GM12878 (cell line): ENCODE measurements at regions not wholly inside any gene's neighbourhood (a gene's known extent, or its start where the extent isn't known, plus 50 kb on each side); places are given as distances from the start of the nearest gene placed in this dataset.

Experiments
- ATAC-seq: fragments of 200-7000 bp; cut with Tn5 transposase; 3 replicates; pipeline ENCODE4 v1.9.1; 2020; ENCODE audit warnings: mild to moderate bottlenecking, moderate library complexity
- BruUV-seq: library from RNA; stranded (reverse); fragments of 400-500 nt; replicated peaks from 2 replicates; lab custom pipeline; 2021; lab: Mats Ljungman, UMichigan
- CTCF ChIA-PET: fragments of 300-600 bp; sonication (Branson Sonifier 250); formaldehyde crosslinking; extraction: SDS; loops from one replicate; lab custom pipeline; 2021; ENCODE audit warnings: inconsistent platforms; lab: Yijun Ruan, JAX
- POLR2A ChIA-PET: fragments of 350-600 bp; formaldehyde crosslinking; extraction: SDS; loops from one replicate; lab custom pipeline; 2021; ENCODE audit warnings: inconsistent platforms; lab: Charles Lee
- RAD21 ChIA-PET: fragments of 300-600 bp; sonication (Branson Sonifier 250); formaldehyde crosslinking; loops from one replicate; lab custom pipeline; 2023; ENCODE audit warnings: antibody characterized with exemption; ENCODE audit not compliant: unreplicated experiment; lab: Charles Lee
- SMC1A ChIA-PET: fragments of 300-600 bp; sonication (Branson Sonifier 250); formaldehyde crosslinking; loops from one replicate; lab custom pipeline; 2023; ENCODE audit not compliant: unreplicated experiment, uncharacterized antibody; lab: Charles Lee
- DNase-seq: peaks from one replicate; pipeline ENCODE4 v3.0.0-alpha.2; 2011; ENCODE audit warnings: low read depth, low spot score
- FAIRE-seq: peaks from 3 replicates; lab custom pipeline; 2011; peaks lifted over from hg19 to GRCh38; lab: Jason Lieb, UNC
- H2AFZ ChIP-seq: 2 replicates; pipeline ENCODE4 v1.6.0; 2011; ENCODE audit warnings: low read depth, low read length, control low read depth; ENCODE audit not compliant: control insufficient read depth
- H3K27ac ChIP-seq: 2 replicates; pipeline ENCODE4 v1.5.1; 2011; ENCODE audit warnings: control low read depth; ENCODE audit not compliant: control insufficient read depth, insufficient read depth
- H3K27me3 ChIP-seq, 2 experiments: replicated peaks in 1 of 2; 2 replicates each; pipeline versions ENCODE4 v1.6.0 to v1.6.1; 2011; ENCODE audit warnings: low read length in 1 of 2; ENCODE audit not compliant: control insufficient read depth in 2 of 2, insufficient read depth in 2 of 2
- H3K36me3 ChIP-seq, 2 experiments: 2 replicates each; pipeline ENCODE4 v1.5.1; 2011; ENCODE audit warnings: low read length in 1 of 2; ENCODE audit not compliant: control insufficient read depth in 2 of 2, insufficient read depth in 2 of 2
- H3K4me1 ChIP-seq: 2 replicates; pipeline ENCODE4 v1.6.1; 2011; ENCODE audit warnings: mild to moderate bottlenecking, low read length, moderate library complexity, mixed read lengths; ENCODE audit not compliant: control insufficient read depth, insufficient read depth
- H3K4me2 ChIP-seq: 2 replicates; pipeline ENCODE4 v1.6.0; 2011; ENCODE audit warnings: control low read depth; ENCODE audit not compliant: control insufficient read depth, insufficient read depth
- H3K4me3 ChIP-seq: fragments of 200-600 bp; sonication (generic); 2 replicates; pipeline ENCODE4 v1.5.1; 2016
- H3K79me2 ChIP-seq: 2 replicates; pipeline ENCODE4 v1.6.0; 2011; ENCODE audit warnings: low read length; ENCODE audit not compliant: control insufficient read depth, insufficient read depth
- H3K9ac ChIP-seq: 2 replicates; pipeline ENCODE4 v1.8.0; 2011; ENCODE audit warnings: low read length, control low read depth, mixed read lengths; ENCODE audit not compliant: control insufficient read depth, insufficient read depth
- H3K9me3 ChIP-seq: replicated peaks from 3 replicates; pipeline ENCODE4 v1.5.1; 2011; ENCODE audit warnings: mild to moderate bottlenecking, low read length; ENCODE audit not compliant: control insufficient read depth, insufficient read depth
- H4K20me1 ChIP-seq: 2 replicates; pipeline ENCODE4 v1.6.0; 2011; ENCODE audit not compliant: control insufficient read depth, insufficient read depth
- CBX5 ChIP-seq: sonication (generic); IDR thresholded peaks from 2 replicates; pipeline ENCODE4 v1.6.1; 2016; ENCODE audit warnings: low read depth, moderate library complexity, mild to moderate bottlenecking, inconsistent platforms
- NFXL1 ChIP-seq: fragments of 450-650 bp; IDR thresholded peaks from 2 replicates; pipeline ENCODE4 v1.6.1; 2017; ENCODE audit warnings: antibody characterized with exemption, mild to moderate bottlenecking, borderline replicate concordance
- POLR2A ChIP-seq: IDR thresholded peaks from 2 replicates; pipeline ENCODE4 v1.6.1; 2011; ENCODE audit warnings: low read depth, mild to moderate bottlenecking, low read length
- SRF ChIP-seq, 2 experiments: IDR thresholded peaks; 2 replicates each; pipeline ENCODE4 v1.6.1; 2011; ENCODE audit warnings: low read depth in 2 of 2, low read length in 2 of 2, mild to moderate bottlenecking in 1 of 2, moderate library complexity in 1 of 2
- ZNF622 ChIP-seq: fragments of 450-650 bp; IDR thresholded peaks from 2 replicates; pipeline ENCODE4 v1.6.1; 2017; ENCODE audit warnings: mild to moderate bottlenecking, inconsistent platforms
- WGBS: methylation state at CpG from one replicate; pipeline ENCODE4 v1.1.6; 2016; ENCODE audit warnings: low lambda C conversion rate; ENCODE audit not compliant: insufficient replicate concordance, insufficient coverage; ENCODE audit errors: missing lambda C conversion rate; 5-methylcytosine and 5-hydroxymethylcytosine counted together
- in situ Hi-C: fragments of 300-500 bp; cut with MboI; formaldehyde crosslinking; loops from 9 replicates; pipeline ENCODE4 v1.14.3; 2018; ENCODE audit warnings: mixed read lengths
- intact Hi-C: fragments of 100-400 bp; cut with micrococcal nuclease; formaldehyde crosslinking; loops from one replicate; pipeline ENCODE4 v1.14.2; 2022; ENCODE audit not compliant: unreplicated experiment
- TF ChIP-seq, protein P1 (sequence below): fragments of 450-650 bp; IDR thresholded peaks from 2 replicates; pipeline ENCODE4 v1.6.1; 2017; ENCODE audit warnings: mild to moderate bottlenecking, moderate library complexity

DNA sequence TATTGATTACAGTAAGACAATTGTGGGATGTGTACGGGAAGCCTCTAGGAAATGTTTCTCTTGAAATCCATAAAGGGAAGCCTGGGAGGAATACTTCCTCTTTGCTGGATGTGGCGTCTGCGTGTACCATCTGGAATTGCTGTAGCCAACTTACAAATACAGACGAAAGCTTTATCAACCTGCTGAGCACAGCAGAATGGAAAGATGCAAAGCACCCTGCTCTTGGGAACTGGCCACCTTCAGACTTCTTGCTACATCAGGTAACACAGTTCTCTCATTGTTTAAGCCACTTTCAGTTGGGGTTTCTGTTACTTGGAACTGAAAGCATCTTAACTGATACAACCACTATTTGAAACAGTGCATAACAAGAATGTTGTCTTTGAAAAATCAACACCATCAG is 213.8 kb downstream of the HRH4 start:
- Histone ChIP-seq H3K36me3 (no peaks in the 10 kb centered on the region), H3K79me2 (no peaks in the 10 kb centered on the region), H3K4me1 (no peaks in the 10 kb centered on the region), H3K27ac (no peak overlapping the region), H3K4me2 (no peak overlapping the region), H3K27me3 (peaks cover 0 to 3% of the 10 kb centered on the region in 2 experiments; a peak in 1 of 4 replicates), H3K9ac (no peak overlapping the region), H2AFZ (no peak overlapping the region), H3K4me3 (no peak overlapping the region), H4K20me1 (no peaks in the 10 kb centered on the region), H3K9me3 (no peaks in the 10 kb centered on the region)
- CTCF ChIA-PET, result interaction anchor here (0.7 kb wide), 1 partner anchor 110 kb away, joined by 3 read pairs; no protein-coding TSS in a partner anchor
- DNase-seq (no peak), ATAC-seq (no peak), FAIRE-seq (no peak)
- WGBS, result 16% methylated on average over 4 of the region's 4 CpGs
- intact Hi-C loops (no loop called here), in situ Hi-C loops (no loop called here)
- SMC1A ChIA-PET, result no interaction called here
- RAD21 ChIA-PET, result no interaction called here
- no TSS peak for BruUV-seq
- TF ChIP-seq SRF (IDR thresholded peaks at IDR 0.05; ENCODE audit: low read depth in 2 of 2, low read length in 2 of 2) (no peak), ZNF622 (no peak), CBX5 (no peak), POLR2A (no peak), NFXL1 (no peak)
- TF ChIP-seq, protein P1, sequence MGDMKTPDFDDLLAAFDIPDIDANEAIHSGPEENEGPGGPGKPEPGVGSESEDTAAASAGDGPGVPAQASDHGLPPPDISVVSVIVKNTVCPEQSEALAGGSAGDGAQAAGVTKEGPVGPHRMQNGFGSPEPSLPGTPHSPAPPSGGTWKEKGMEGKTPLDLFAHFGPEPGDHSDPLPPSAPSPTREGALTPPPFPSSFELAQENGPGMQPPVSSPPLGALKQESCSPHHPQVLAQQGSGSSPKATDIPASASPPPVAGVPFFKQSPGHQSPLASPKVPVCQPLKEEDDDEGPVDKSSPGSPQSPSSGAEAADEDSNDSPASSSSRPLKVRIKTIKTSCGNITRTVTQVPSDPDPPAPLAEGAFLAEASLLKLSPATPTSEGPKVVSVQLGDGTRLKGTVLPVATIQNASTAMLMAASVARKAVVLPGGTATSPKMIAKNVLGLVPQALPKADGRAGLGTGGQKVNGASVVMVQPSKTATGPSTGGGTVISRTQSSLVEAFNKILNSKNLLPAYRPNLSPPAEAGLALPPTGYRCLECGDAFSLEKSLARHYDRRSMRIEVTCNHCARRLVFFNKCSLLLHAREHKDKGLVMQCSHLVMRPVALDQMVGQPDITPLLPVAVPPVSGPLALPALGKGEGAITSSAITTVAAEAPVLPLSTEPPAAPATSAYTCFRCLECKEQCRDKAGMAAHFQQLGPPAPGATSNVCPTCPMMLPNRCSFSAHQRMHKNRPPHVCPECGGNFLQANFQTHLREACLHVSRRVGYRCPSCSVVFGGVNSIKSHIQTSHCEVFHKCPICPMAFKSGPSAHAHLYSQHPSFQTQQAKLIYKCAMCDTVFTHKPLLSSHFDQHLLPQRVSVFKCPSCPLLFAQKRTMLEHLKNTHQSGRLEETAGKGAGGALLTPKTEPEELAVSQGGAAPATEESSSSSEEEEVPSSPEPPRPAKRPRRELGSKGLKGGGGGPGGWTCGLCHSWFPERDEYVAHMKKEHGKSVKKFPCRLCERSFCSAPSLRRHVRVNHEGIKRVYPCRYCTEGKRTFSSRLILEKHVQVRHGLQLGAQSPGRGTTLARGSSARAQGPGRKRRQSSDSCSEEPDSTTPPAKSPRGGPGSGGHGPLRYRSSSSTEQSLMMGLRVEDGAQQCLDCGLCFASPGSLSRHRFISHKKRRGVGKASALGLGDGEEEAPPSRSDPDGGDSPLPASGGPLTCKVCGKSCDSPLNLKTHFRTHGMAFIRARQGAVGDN, result no peak
- POLR2A ChIA-PET, result no interaction called here
